ENCODE measurements at regions not wholly inside any gene's neighbourhood (a gene's known extent, or its start where the extent isn't known, plus 50 kb on each side); places are given as distances from the start of the nearest gene placed in this dataset.

GRCh38 chr4:27278615-27279375, 418.2 kb downstream of the STIM2 start:
- H3K4me1 ChIP-seq (ENCODE audit: insufficient read depth, low read length), result no peaks in the 10 kb centered on the region
- no peaks in the 10 kb centered on the region for H4K20me1 ChIP-seq (ENCODE audit: insufficient read depth, low read length)
- H3K27ac ChIP-seq (ENCODE audit: low read depth, low read length), result no peak overlapping the region
- Mint-ChIP-seq H3K27ac (ENCODE audit: unreplicated experiment) (no peak overlapping the region), H3K9me3 (ENCODE audit: unreplicated experiment) (peaks cover 2% of the 10 kb centered on the region), H3K27me3 (ENCODE audit: low read depth, unreplicated experiment) (peaks cover 5% of the 10 kb centered on the region), H3K36me3 (ENCODE audit: low read depth, unreplicated experiment) (no peaks in the 10 kb centered on the region), H3K4me1 (ENCODE audit: low read depth, unreplicated experiment) (no peaks in the 10 kb centered on the region), H3K4me3 (ENCODE audit: unreplicated experiment) (no peak overlapping the region)
- no peak overlapping the region for H2AFZ ChIP-seq (ENCODE audit: low read depth, low read length)
- DNase-seq (ENCODE audit: low read depth) (peak; percentile 27), FAIRE-seq (no peak)
- no peaks in the 10 kb centered on the region for H3K79me2 ChIP-seq (ENCODE audit: insufficient read depth, low read length)
- no peaks in the 10 kb centered on the region for H3K9me3 ChIP-seq (ENCODE audit: insufficient read depth, low read depth, low read length)
- TF ChIP-seq EZH2 (IDR thresholded peaks at IDR 0.05; ENCODE audit: insufficient read depth, low read length) (no peak), CTCF (IDR thresholded peaks at IDR 0.05; ENCODE audit: insufficient read depth, low read depth, low read length) (no peak)
- H3K36me3 ChIP-seq (ENCODE audit: insufficient read depth, low read length), result no peaks in the 10 kb centered on the region
- H3K4me2 ChIP-seq (ENCODE audit: low read length), result no peak overlapping the region
- no peak overlapping the region for H3K9ac ChIP-seq (ENCODE audit: low read length)
- H3K4me3 ChIP-seq (ENCODE audit: insufficient read depth, low read depth, low read length), result no peak overlapping the region
- no peaks in the 10 kb centered on the region for H3K27me3 ChIP-seq (ENCODE audit: insufficient read depth, low read length)

GRCh38 chr4:27288496-27288895, 427.9 kb downstream of the STIM2 start:
- no peak overlapping the region for H2AFZ ChIP-seq (ENCODE audit: low read depth, low read length)
- no peak overlapping the region for H3K4me3 ChIP-seq (ENCODE audit: insufficient read depth, low read depth, low read length)
- Mint-ChIP-seq H3K27me3 (ENCODE audit: low read depth, unreplicated experiment) (no peaks in the 10 kb centered on the region), H3K27ac (ENCODE audit: unreplicated experiment) (no peak overlapping the region), H3K4me3 (ENCODE audit: unreplicated experiment) (no peak overlapping the region), H3K36me3 (ENCODE audit: low read depth, unreplicated experiment) (no peaks in the 10 kb centered on the region), H3K9me3 (ENCODE audit: unreplicated experiment) (no peaks in the 10 kb centered on the region), H3K4me1 (ENCODE audit: low read depth, unreplicated experiment) (no peaks in the 10 kb centered on the region)
- H3K9ac ChIP-seq (ENCODE audit: low read length), result no peak overlapping the region
- no peak overlapping the region for H3K27ac ChIP-seq (ENCODE audit: low read depth, low read length)
- H3K4me2 ChIP-seq (ENCODE audit: low read length), result no peak overlapping the region
- no peaks in the 10 kb centered on the region for H3K79me2 ChIP-seq (ENCODE audit: insufficient read depth, low read length)
- no peaks in the 10 kb centered on the region for H3K4me1 ChIP-seq (ENCODE audit: insufficient read depth, low read length)
- H4K20me1 ChIP-seq (ENCODE audit: insufficient read depth, low read length), result no peaks in the 10 kb centered on the region
- no peaks in the 10 kb centered on the region for H3K9me3 ChIP-seq (ENCODE audit: insufficient read depth, low read depth, low read length)
- FAIRE-seq, result no peak
- no peak for DNase-seq (ENCODE audit: low read depth)
- TF ChIP-seq EZH2 (IDR thresholded peaks at IDR 0.05; ENCODE audit: insufficient read depth, low read length) (no peak), CTCF (IDR thresholded peaks at IDR 0.05; ENCODE audit: insufficient read depth, low read depth, low read length) (no peak)
- H3K36me3 ChIP-seq (ENCODE audit: insufficient read depth, low read length), result no peaks in the 10 kb centered on the region
- H3K27me3 ChIP-seq (ENCODE audit: insufficient read depth, low read length), result no peaks in the 10 kb centered on the region

GRCh38 chr4:27289704-27290103, 429.1 kb downstream of the STIM2 start:
- FAIRE-seq (no peak), DNase-seq (ENCODE audit: low read depth) (no peak)
- H3K9me3 ChIP-seq (ENCODE audit: insufficient read depth, low read depth, low read length), result no peaks in the 10 kb centered on the region
- H3K9ac ChIP-seq (ENCODE audit: low read length), result no peak overlapping the region
- H3K27me3 ChIP-seq (ENCODE audit: insufficient read depth, low read length), result no peaks in the 10 kb centered on the region
- Mint-ChIP-seq H3K36me3 (ENCODE audit: low read depth, unreplicated experiment) (no peaks in the 10 kb centered on the region), H3K9me3 (ENCODE audit: unreplicated experiment) (no peaks in the 10 kb centered on the region), H3K27me3 (ENCODE audit: low read depth, unreplicated experiment) (no peaks in the 10 kb centered on the region), H3K4me3 (ENCODE audit: unreplicated experiment) (no peak overlapping the region), H3K27ac (ENCODE audit: unreplicated experiment) (no peak overlapping the region), H3K4me1 (ENCODE audit: low read depth, unreplicated experiment) (no peaks in the 10 kb centered on the region)
- no peaks in the 10 kb centered on the region for H4K20me1 ChIP-seq (ENCODE audit: insufficient read depth, low read length)
- no peaks in the 10 kb centered on the region for H3K79me2 ChIP-seq (ENCODE audit: insufficient read depth, low read length)
- H3K4me1 ChIP-seq (ENCODE audit: insufficient read depth, low read length), result no peaks in the 10 kb centered on the region
- no peaks in the 10 kb centered on the region for H3K36me3 ChIP-seq (ENCODE audit: insufficient read depth, low read length)
- H3K4me3 ChIP-seq (ENCODE audit: insufficient read depth, low read depth, low read length), result no peak overlapping the region
- TF ChIP-seq EZH2 (IDR thresholded peaks at IDR 0.05; ENCODE audit: insufficient read depth, low read length) (no peak), CTCF (IDR thresholded peaks at IDR 0.05; ENCODE audit: insufficient read depth, low read depth, low read length) (no peak)
- no peak overlapping the region for H2AFZ ChIP-seq (ENCODE audit: low read depth, low read length)
- no peak overlapping the region for H3K4me2 ChIP-seq (ENCODE audit: low read length)
- no peak overlapping the region for H3K27ac ChIP-seq (ENCODE audit: low read depth, low read length)

Data from astrocyte (in vitro differentiated cells and primary cell).